GM21447 (cell line): ENCODE measurements at regions not wholly inside any gene's neighbourhood (a gene's known extent, or its start where the extent isn't known, plus 50 kb on each side); places are given as distances from the start of the nearest gene placed in this dataset.

ENCODE experiments used
- ATAC-seq: cut with Tn5 transposase; IDR thresholded peaks from one replicate; pipeline ENCODE4 v1.9.1; 2021; ENCODE audit not compliant: unreplicated experiment

- no peak for ATAC-seq
Observed at GRCh38 chr10:131842351-131843088, 58.3 kb upstream of the PPP2R2D start.

DNA sequence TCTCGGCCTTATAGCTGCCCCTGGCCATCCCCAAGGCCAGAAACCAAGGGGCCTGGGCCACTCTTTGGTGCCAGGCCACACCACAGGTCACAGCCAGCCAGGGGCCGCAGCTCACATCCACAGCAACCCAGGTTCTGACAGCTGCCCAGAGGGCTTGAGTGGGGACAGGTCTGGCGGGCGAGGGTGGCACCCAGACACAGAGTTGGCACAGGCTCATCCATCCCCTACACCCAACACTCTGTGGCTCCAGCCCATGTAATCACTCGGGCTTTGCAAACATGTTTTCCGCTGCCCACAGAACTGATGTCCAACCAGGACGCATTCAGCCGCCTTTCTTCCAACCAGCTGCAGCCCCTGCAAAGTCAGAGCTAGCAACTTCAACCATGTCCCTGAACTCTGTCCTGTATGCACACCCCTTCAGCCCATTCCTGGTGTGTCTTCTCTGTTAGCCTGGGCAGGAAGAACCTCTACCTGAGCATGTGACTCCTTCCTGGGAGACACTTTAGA, 57.7 kb upstream of the PPP2R2D start:
- no peak for ATAC-seq

- no peak for ATAC-seq
Observed at GRCh38 chr10:131843881-131844284, 56.9 kb upstream of the PPP2R2D start.

DNA sequence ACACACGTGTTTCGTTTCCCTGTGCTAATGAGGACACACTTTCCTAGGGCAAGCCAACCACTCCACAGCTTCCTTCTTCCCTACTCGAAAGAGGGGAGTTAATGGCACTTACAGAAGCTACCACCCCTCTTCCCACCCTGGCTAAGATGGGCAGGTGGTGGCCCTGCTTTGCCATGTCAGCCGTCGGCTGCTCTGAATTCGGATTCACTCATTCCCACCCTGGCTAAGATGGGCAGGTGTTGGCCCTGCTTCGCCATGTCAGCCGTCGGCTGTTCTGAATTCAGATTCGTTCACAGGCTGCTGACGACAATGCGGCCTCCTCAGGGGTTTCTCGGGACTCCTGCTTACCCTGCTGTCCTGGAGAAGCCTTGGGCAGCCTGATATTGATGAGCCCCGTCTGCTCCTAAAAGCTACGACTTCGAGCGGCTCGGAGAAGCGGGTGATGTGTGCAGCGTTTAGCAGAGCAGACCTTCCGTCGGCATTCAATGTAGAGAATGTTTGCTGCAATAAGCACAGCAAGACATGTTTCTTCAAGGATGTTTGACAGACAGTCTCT, 56.2 kb upstream of the PPP2R2D start:
- ATAC-seq: no peak

GRCh38 chr10:131845505-131846239, 55.1 kb upstream of the PPP2R2D start:
- ATAC-seq: no peak

DNA sequence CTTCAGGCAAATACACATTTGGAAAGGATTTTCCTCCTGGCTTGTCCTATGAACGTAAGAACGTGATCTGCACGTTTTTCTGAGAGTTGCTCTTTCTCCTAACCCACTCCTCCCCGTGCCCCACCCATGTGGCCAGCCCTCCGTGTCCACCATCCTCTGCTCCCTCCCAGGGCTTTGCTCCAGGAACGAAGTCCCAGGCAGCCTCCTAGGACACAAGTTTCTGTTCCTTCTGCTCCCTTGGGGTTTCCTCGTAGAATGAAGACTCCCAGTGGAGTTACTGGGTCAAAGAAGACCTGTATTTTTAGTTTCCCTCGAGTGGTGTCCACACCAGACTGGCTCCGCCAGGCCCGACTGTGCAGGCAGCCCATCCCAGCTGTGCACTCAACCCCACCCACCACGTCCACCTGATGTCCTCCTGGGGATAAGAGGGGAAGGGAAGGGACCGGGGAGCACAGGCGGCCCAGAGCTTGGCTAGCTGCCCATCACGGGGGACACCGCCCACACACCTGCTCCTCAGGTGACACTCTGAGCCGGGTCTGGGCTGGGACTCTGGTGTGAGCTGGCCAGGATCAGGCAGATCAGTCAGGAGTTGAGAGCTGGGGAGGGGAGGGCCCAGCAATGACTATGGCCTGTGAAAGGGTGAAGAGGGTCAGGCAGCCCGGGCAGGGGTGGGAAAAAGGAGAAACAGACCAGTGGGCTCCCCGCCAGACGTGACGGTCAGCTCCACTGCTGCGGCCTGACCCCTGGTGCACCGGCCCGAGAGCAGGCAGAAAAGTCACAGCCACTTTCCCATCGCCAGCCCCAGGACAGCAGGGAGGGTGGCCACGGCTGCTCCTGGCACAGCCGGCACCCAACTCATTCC, 54.3 kb upstream of the PPP2R2D start:
- no peak for ATAC-seq

- ATAC-seq: no peak
Observed at GRCh38 chr10:131847241-131847783, 53.5 kb upstream of the PPP2R2D start.

DNA sequence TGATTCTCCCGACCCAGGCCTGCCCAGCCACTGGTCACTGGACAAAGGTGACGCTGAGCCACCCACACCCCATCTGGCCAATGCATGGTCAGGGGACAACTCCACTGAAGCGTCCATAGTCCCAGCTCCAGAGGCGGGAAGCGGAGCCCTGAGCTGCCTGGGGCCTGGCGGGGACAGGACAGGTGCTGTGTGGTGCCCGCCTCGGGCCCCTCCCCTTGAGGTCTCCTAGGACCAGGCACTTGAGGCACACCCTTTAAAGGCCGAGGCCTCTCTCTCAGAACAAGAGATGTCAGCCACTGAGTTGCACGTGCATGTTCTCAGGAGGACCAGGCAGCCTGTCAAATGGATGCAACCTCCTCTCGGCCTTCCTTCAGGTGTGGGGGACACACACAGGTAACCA, 52.5 kb upstream of the PPP2R2D start:
- ATAC-seq: no peak

GRCh38 chr10:131848741-131849590, 51.8 kb upstream of the PPP2R2D start:
- ATAC-seq: no peak

DNA sequence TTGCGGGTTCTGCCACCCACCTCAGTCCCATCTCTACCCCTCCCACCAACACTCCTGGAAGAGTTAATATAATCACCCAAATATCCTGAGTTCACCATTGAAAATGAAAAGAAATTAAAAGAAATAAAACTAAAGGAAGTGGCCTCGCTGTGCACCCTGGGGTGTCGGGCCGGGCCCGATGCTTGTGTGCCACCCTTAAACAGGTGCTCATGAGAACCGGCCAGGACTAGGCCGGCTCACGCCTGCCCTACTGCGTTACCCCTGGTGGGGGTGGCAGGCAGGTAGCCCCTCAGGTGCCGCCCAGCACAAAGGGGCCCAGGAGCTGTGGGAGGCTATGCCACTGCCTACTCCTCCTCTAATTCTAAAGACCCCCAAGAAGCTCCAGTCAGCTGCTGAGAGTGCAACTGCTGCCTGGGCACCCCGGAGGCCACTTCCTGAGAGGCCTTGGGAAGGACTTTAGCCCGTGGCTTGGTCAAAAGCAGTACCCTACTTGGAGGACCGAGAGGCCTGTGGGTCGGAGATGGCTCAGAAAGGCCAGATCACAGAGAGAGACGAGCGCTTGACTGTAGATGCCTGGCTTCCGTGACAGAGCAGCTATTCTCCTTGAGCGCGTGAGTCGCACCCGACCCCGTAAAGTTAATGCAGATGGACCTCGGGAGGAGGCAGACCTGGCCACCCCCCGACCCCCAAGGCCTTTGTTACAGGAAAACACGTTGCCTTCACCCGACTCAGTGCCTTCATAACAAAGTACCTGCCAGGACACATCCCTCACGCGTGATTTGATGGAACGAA, 51.0 kb upstream of the PPP2R2D start:
- no peak for ATAC-seq

DNA sequence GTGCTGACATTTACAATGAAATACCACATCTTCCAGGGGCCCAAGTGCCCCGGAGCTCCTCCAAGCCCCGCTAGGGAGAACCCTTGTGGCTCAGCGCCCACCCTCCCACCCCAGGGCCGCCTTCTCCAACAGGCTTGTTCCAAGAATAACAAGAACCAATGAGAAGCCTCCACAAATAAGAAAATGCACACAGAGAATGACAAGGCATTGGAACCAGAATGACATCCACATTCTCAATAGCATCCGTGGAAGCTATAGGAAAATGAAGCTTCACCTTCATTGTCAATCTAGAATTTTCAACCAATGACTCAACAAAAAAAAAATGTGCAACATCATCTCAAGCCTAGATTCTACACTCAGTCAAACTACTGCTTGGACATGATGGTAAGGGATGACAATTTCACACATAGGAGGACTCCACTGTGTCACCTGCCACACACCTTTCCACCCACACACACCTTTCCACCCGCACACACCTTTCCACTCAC, 50.4 kb upstream of the PPP2R2D start:
- no peak for ATAC-seq
